ENCODE measurements at regions not wholly inside any gene's neighbourhood (a gene's known extent, or its start where the extent isn't known, plus 50 kb on each side); places are given as distances from the start of the nearest gene placed in this dataset.

- TF ChIP-seq CTCF (IDR thresholded peaks at IDR 0.05) (no peak), POLR2A (IDR thresholded peaks at IDR 0.05) (no peak)
Observed at GRCh38 chr2:57973621-57974186, 72.9 kb upstream of the VRK2 start.

Measured in esophagus squamous epithelium (tissue), 4 donors.